GM21717 (cell line): ENCODE measurements at regions not wholly inside any gene's neighbourhood (a gene's known extent, or its start where the extent isn't known, plus 50 kb on each side); places are given as distances from the start of the nearest gene placed in this dataset.
"Not testable (repeated sequence)": the region's sequence is repeated elsewhere in the genome, so short reads cannot be mapped to it uniquely, and the experiment has no call there.

ENCODE experiments used
- ATAC-seq: cut with Tn5 transposase; IDR thresholded peaks from one replicate; pipeline ENCODE4 v1.9.1; 2021; ENCODE audit warnings: mild to moderate bottlenecking, moderate library complexity; ENCODE audit not compliant: unreplicated experiment

GRCh38 chr3:36182024-36182423 lies 198.3 kb upstream of the STAC start:
- ATAC-seq, result no peak

GRCh38 chr3:36187197-36187596 lies 193.1 kb upstream of the STAC start:
- ATAC-seq, result not testable (repeated sequence)

GRCh38 chr3:36192901-36193300 lies 187.4 kb upstream of the STAC start:
- no peak for ATAC-seq

- ATAC-seq, result no peak
Observed at GRCh38 chr3:36193448-36193847, 186.9 kb upstream of the STAC start.

GRCh38 chr3:36196058-36196457 lies 184.2 kb upstream of the STAC start:
- no peak for ATAC-seq

GRCh38 chr3:36197151-36197550 lies 183.2 kb upstream of the STAC start:
- ATAC-seq, result no peak

- ATAC-seq, result no peak
Observed at GRCh38 chr3:36201546-36201945, 178.8 kb upstream of the STAC start.

- ATAC-seq, result no peak
Observed at GRCh38 chr3:36206956-36207580, 173.2 kb upstream of the STAC start.

GRCh38 chr3:36210840-36211651 lies 169.3 kb upstream of the STAC start:
- no peak for ATAC-seq

GRCh38 chr3:36211652-36211999 lies 168.7 kb upstream of the STAC start:
- ATAC-seq, result no peak

- no peak for ATAC-seq
Observed at GRCh38 chr3:36212251-36212650, 168.1 kb upstream of the STAC start.

GRCh38 chr3:36214460-36214859 lies 165.8 kb upstream of the STAC start:
- no peak for ATAC-seq

GRCh38 chr3:36215241-36215640 lies 165.1 kb upstream of the STAC start:
- no peak for ATAC-seq

- ATAC-seq, result no peak
Observed at GRCh38 chr3:36219398-36219797, 160.9 kb upstream of the STAC start.

GRCh38 chr3:36220173-36220572 lies 160.1 kb upstream of the STAC start:
- no peak for ATAC-seq

GRCh38 chr3:36221975-36222374 lies 158.3 kb upstream of the STAC start:
- ATAC-seq, result no peak

GRCh38 chr3:36227980-36228379 lies 152.3 kb upstream of the STAC start:
- no peak for ATAC-seq

- ATAC-seq, result no peak
Observed at GRCh38 chr3:36229496-36229895, 150.8 kb upstream of the STAC start.

GRCh38 chr3:36232797-36233489 lies 147.4 kb upstream of the STAC start:
- no peak for ATAC-seq

- no peak for ATAC-seq
Observed at GRCh38 chr3:36244728-36245127, 135.6 kb upstream of the STAC start.

GRCh38 chr3:36248374-36248773 lies 131.9 kb upstream of the STAC start:
- no peak for ATAC-seq

- no peak for ATAC-seq
Observed at GRCh38 chr3:36250191-36250590, 130.1 kb upstream of the STAC start.
